Keratinocyte (primary cell): ENCODE measurements at regions not wholly inside any gene's neighbourhood (a gene's known extent, or its start where the extent isn't known, plus 50 kb on each side); places are given as distances from the start of the nearest gene placed in this dataset.

Experiments used
- DNase-seq: peaks from one replicate; pipeline ENCODE4 v3.0.0-alpha.2; 2011; ENCODE audit warnings: low read depth, missing footprints, low spot score
- FAIRE-seq: peaks from 2 replicates; lab custom pipeline; 2011; peaks lifted over from hg19 to GRCh38; lab: Jason Lieb, UNC
- H2AFZ ChIP-seq: 2 replicates; pipeline ENCODE4 v1.6.0; 2012; ENCODE audit warnings: low read length, control low read depth, inconsistent platforms; ENCODE audit not compliant: control insufficient read depth
- H3K27ac ChIP-seq: 2 replicates; pipeline ENCODE4 v1.5.1; 2011; ENCODE audit warnings: low read length; ENCODE audit not compliant: control insufficient read depth, insufficient read depth
- H3K27me3 ChIP-seq: 3 replicates; pipeline ENCODE4 v1.6.0; 2011; ENCODE audit warnings: low read length; ENCODE audit not compliant: control insufficient read depth, insufficient read depth; ENCODE audit errors: extremely low read depth
- H3K36me3 ChIP-seq, 2 experiments: 2 replicates in 1 of 2; 3 replicates in 1 of 2; pipeline ENCODE4 v1.5.1; 2011; ENCODE audit warnings: low read length in 2 of 2, mild to moderate bottlenecking in 1 of 2; ENCODE audit not compliant: control insufficient read depth in 2 of 2, insufficient read depth in 2 of 2; ENCODE audit errors: extremely low read depth in 1 of 2
- H3K4me1 ChIP-seq: 3 replicates; pipeline ENCODE4 v1.5.1; 2011; ENCODE audit warnings: low read length; ENCODE audit not compliant: control insufficient read depth, insufficient read depth; ENCODE audit errors: extremely low read depth
- H3K4me2 ChIP-seq: 3 replicates; pipeline ENCODE4 v1.6.0; 2011; ENCODE audit warnings: low read depth, low read length; ENCODE audit not compliant: control insufficient read depth, insufficient read depth; ENCODE audit errors: extremely low read depth
- H3K4me3 ChIP-seq, 3 experiments: fragments of 200-600 bp in 1 of 3; sonication (generic) in 1 of 3; 2 replicates in 2 of 3; 3 replicates in 1 of 3; pipeline ENCODE4 v1.5.1; 2011 to 2016; ENCODE audit warnings: low read length in 3 of 3, mild to moderate bottlenecking in 3 of 3, control low read depth in 2 of 3, inconsistent platforms in 1 of 3, low read depth in 1 of 3, mixed read lengths in 1 of 3, mixed run types in 1 of 3, moderate library complexity in 1 of 3; ENCODE audit not compliant: control insufficient read depth in 2 of 3, insufficient read depth in 2 of 3; ENCODE audit errors: extremely low read depth in 1 of 3
- H3K79me2 ChIP-seq: 2 replicates; pipeline ENCODE4 v1.6.0; 2012; ENCODE audit warnings: low read length; ENCODE audit not compliant: control insufficient read depth, insufficient read depth
- H3K9ac ChIP-seq: 3 replicates; pipeline ENCODE4 v1.6.0; 2011; ENCODE audit warnings: low read length; ENCODE audit not compliant: control insufficient read depth, insufficient read depth; ENCODE audit errors: extremely low read depth
- H3K9me1 ChIP-seq: 3 replicates; pipeline ENCODE4 v1.6.0; 2011; ENCODE audit warnings: low read length; ENCODE audit not compliant: control insufficient read depth, insufficient read depth; ENCODE audit errors: extremely low read depth
- H3K9me3 ChIP-seq: 2 replicates; pipeline ENCODE4 v1.5.1; 2012; ENCODE audit warnings: low read depth, low read length; ENCODE audit not compliant: control insufficient read depth
- H4K20me1 ChIP-seq: 3 replicates; pipeline ENCODE4 v1.6.0; 2011; ENCODE audit warnings: low read length; ENCODE audit not compliant: control insufficient read depth, insufficient read depth; ENCODE audit errors: extremely low read depth
- EZH2 ChIP-seq: IDR thresholded peaks from one replicate; pipeline ENCODE4 v1.6.1; 2012; ENCODE audit warnings: inconsistent platforms, mild to moderate bottlenecking, low read length, moderate library complexity
- dilution Hi-C: fragments of 300-500 bp; cut with MboI; formaldehyde crosslinking; loops from one replicate; pipeline ENCODE4 v1.7.0; 2020; ENCODE audit warnings: low sequenced_read_pairs; ENCODE audit not compliant: extremely low pct_ligation_motif_present
- TF ChIP-seq, protein P1 (sequence below), 3 experiments: IDR thresholded peaks in 1 of 3; conservative IDR thresholded peaks in 1 of 3; optimal IDR thresholded peaks in 1 of 3; 2 replicates in 2 of 3; 3 replicates in 1 of 3; pipeline versions ENCODE3 to v1.5.1; 2011; ENCODE audit warnings: low read length in 3 of 3, mild to moderate bottlenecking in 3 of 3, moderate library complexity in 2 of 3, control low read depth in 1 of 3, inconsistent platforms in 1 of 3; ENCODE audit not compliant: insufficient read depth in 2 of 3; ENCODE audit errors: extremely low read depth in 1 of 3

DNA sequence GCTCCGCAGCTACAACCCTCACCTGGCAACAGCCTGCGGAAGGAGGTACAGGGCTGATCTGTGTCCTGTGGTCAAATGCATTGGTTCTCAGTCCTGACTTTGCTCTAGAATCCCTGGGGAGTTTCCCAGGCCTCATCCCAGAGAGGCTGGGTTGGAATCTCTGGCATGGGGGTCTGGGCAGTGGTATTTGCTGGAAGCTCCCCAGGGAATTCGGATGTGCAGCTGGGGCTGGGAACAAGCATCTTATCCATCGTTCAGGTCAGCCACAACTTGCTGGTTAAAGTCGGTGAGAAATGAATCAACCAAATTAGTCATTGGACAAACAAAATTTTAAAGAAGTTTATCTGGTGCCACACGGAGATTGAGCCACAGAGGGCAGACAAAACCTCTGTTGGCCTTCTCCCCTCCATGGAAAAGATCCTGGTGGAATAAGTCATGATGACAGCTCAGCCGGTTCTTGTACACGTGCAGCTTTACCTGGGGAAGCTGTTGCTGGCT, 231.2 kb downstream of the FOXL1 start:
- Histone ChIP-seq H3K4me3 (no peak overlapping the region), H3K4me2 (no peak overlapping the region), H3K79me2 (no peaks in the 10 kb centered on the region), H3K36me3 (no peaks in the 10 kb centered on the region), H4K20me1 (peaks cover 2% of the 10 kb centered on the region), H3K27ac (no peak overlapping the region), H3K9me1 (no peaks in the 10 kb centered on the region), H3K4me1 (peaks cover 9% of the 10 kb centered on the region), H2AFZ (no peak overlapping the region), H3K27me3 (peaks cover 37% of the 10 kb centered on the region), H3K9ac (no peak overlapping the region), H3K9me3 (no peaks in the 10 kb centered on the region)
- FAIRE-seq (no peak), DNase-seq (no peak)
- TF ChIP-seq, protein P1, sequence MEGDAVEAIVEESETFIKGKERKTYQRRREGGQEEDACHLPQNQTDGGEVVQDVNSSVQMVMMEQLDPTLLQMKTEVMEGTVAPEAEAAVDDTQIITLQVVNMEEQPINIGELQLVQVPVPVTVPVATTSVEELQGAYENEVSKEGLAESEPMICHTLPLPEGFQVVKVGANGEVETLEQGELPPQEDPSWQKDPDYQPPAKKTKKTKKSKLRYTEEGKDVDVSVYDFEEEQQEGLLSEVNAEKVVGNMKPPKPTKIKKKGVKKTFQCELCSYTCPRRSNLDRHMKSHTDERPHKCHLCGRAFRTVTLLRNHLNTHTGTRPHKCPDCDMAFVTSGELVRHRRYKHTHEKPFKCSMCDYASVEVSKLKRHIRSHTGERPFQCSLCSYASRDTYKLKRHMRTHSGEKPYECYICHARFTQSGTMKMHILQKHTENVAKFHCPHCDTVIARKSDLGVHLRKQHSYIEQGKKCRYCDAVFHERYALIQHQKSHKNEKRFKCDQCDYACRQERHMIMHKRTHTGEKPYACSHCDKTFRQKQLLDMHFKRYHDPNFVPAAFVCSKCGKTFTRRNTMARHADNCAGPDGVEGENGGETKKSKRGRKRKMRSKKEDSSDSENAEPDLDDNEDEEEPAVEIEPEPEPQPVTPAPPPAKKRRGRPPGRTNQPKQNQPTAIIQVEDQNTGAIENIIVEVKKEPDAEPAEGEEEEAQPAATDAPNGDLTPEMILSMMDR (optimal IDR thresholded peaks at IDR 0.05 in 1 of 3, IDR thresholded peaks at IDR 0.05 in 1 of 3, conservative IDR thresholded peaks at IDR 0.05 in 1 of 3; ENCODE audit: extremely low read depth in 1 of 3, insufficient read depth in 2 of 3, low read length in 3 of 3) = no peak
- dilution Hi-C loops = no loop called here

DNA sequence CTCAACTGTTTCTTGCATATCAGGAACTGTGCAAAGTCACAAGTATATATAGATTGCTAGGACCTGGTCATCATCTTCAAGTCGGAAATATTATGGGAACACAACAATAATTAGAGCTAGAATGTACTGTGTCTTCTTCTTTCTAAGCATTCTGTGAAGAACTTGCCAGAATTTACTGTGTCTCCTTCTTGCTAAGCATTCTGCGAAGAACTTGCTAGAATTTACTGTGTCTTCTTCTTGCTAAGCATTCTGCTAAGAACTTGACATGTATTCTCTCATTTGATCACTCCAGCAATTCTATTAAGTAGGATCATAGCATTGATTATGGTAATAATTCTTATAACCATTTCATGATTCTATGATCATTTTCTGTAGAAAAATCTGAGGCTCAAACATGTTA, 231.7 kb downstream of the FOXL1 start:
- DNase-seq (no peak), FAIRE-seq (no peak)
- no peak for TF ChIP-seq EZH2
- TF ChIP-seq, protein P1 (optimal IDR thresholded peaks at IDR 0.05 in 1 of 3, IDR thresholded peaks at IDR 0.05 in 1 of 3, conservative IDR thresholded peaks at IDR 0.05 in 1 of 3; ENCODE audit: extremely low read depth in 1 of 3, insufficient read depth in 2 of 3, low read length in 3 of 3) = no peak
- Histone ChIP-seq H3K36me3 (no peaks in the 10 kb centered on the region), H3K4me3 (no peak overlapping the region), H3K27ac (no peak overlapping the region), H3K9me3 (no peaks in the 10 kb centered on the region), H4K20me1 (peaks cover 2% of the 10 kb centered on the region), H3K79me2 (no peaks in the 10 kb centered on the region), H3K4me1 (peaks cover 10% of the 10 kb centered on the region), H3K4me2 (no peak overlapping the region), H3K9ac (no peak overlapping the region), H3K9me1 (no peaks in the 10 kb centered on the region), H3K27me3 (peaks cover 37% of the 10 kb centered on the region), H2AFZ (no peak overlapping the region)
- dilution Hi-C loops = no loop called here
